Activated CD8-positive, alpha-beta memory T cell treated with anti-CD3 and anti-CD28 coated beads, Interleukin-2, amount 10 ng/mL, durations not matched to agents 7 days and 5 days (primary cell): ENCODE measurements at regions not wholly inside any gene's neighbourhood (a gene's known extent, or its start where the extent isn't known, plus 50 kb on each side); places are given as distances from the start of the nearest gene placed in this dataset.
"Not testable (repeated sequence)": the region's sequence is repeated elsewhere in the genome, so short reads cannot be mapped to it uniquely, and the experiment has no call there.

Source experiments
- ATAC-seq: fragments of 150-1000 bp; cut with Tn5 transposase; one replicate; pipeline ENCODE4 v1.10.0; 2021; ENCODE audit warnings: moderate library complexity
- CTCF ChIA-PET: fragments of 350-600 bp; sonication (Branson Sonifier 250); formaldehyde crosslinking; loops from one replicate; lab custom pipeline; 2021; ENCODE audit warnings: antibody characterized with exemption; lab: Charles Lee
- DNase-seq: peaks from one replicate; pipeline ENCODE4 v3.0.0-alpha.2; 2020
- H3K27ac Mint-ChIP-seq: one replicate; pipeline ENCODE4 v1.8.0; 2021; ENCODE audit warnings: mild to moderate bottlenecking, mixed read lengths
- H3K27me3 Mint-ChIP-seq: one replicate; pipeline ENCODE4 v1.8.0; 2021; ENCODE audit warnings: mixed read lengths
- H3K36me3 Mint-ChIP-seq: one replicate; pipeline ENCODE4 v1.8.0; 2021; ENCODE audit warnings: mild to moderate bottlenecking, mixed read lengths
- H3K4me1 Mint-ChIP-seq: one replicate; pipeline ENCODE4 v1.8.0; 2021; ENCODE audit warnings: mixed read lengths
- H3K4me3 Mint-ChIP-seq: one replicate; pipeline ENCODE4 v1.8.0; 2021; ENCODE audit warnings: mild to moderate bottlenecking, moderate library complexity, mixed read lengths
- H3K9me3 Mint-ChIP-seq: one replicate; pipeline ENCODE4 v1.8.0; 2022; ENCODE audit warnings: low read depth, mixed read lengths

- no peaks in the 10 kb centered on the region for H3K4me1 Mint-ChIP-seq
- H3K4me3 Mint-ChIP-seq: no peak overlapping the region
- peaks cover 15% of the 10 kb centered on the region for H3K27me3 Mint-ChIP-seq
- H3K27ac Mint-ChIP-seq: no peak overlapping the region
- no peaks in the 10 kb centered on the region for H3K36me3 Mint-ChIP-seq
- CTCF ChIA-PET: interaction anchor here (0.7 kb wide), 1 partner anchor 166 kb away, joined by 3 read pairs; no protein-coding TSS in a partner anchor
- DNase-seq (no peak), ATAC-seq (no peak)
- H3K9me3 Mint-ChIP-seq: no peaks in the 10 kb centered on the region
Observed at GRCh38 chr16:87117936-87118335, 199.3 kb downstream of the C16orf95 start.

GRCh38 chr16:87119168-87119567 is 198.0 kb downstream of the C16orf95 start:
- no peaks in the 10 kb centered on the region for H3K36me3 Mint-ChIP-seq
- H3K9me3 Mint-ChIP-seq: no peaks in the 10 kb centered on the region
- no peak overlapping the region for H3K4me3 Mint-ChIP-seq
- CTCF ChIA-PET: no interaction called here
- DNase-seq (no peak), ATAC-seq (no peak)
- H3K27me3 Mint-ChIP-seq: peaks cover 15% of the 10 kb centered on the region
- H3K27ac Mint-ChIP-seq: no peak overlapping the region
- H3K4me1 Mint-ChIP-seq: no peaks in the 10 kb centered on the region

- CTCF ChIA-PET: no interaction called here
- Mint-ChIP-seq H3K27ac (no peak overlapping the region), H3K9me3 (no peaks in the 10 kb centered on the region), H3K36me3 (no peaks in the 10 kb centered on the region), H3K4me1 (no peaks in the 10 kb centered on the region), H3K4me3 (no peak overlapping the region), H3K27me3 (peaks cover 15% of the 10 kb centered on the region)
- ATAC-seq: no peak
- DNase-seq: no peak
Observed at GRCh38 chr16:87119748-87120147, 197.4 kb downstream of the C16orf95 start.

- Mint-ChIP-seq H3K4me3 (no peak overlapping the region), H3K4me1 (no peaks in the 10 kb centered on the region), H3K27me3 (peaks cover 15% of the 10 kb centered on the region), H3K27ac (no peak overlapping the region), H3K9me3 (no peaks in the 10 kb centered on the region), H3K36me3 (no peaks in the 10 kb centered on the region)
- DNase-seq: no peak
- CTCF ChIA-PET: no interaction called here
- ATAC-seq: no peak
Observed at GRCh38 chr16:87121816-87122215, 195.4 kb downstream of the C16orf95 start.

GRCh38 chr16:87123356-87124001 is 193.7 kb downstream of the C16orf95 start:
- CTCF ChIA-PET: no interaction called here
- Mint-ChIP-seq H3K9me3 (no peaks in the 10 kb centered on the region), H3K27ac (no peak overlapping the region), H3K4me1 (no peaks in the 10 kb centered on the region), H3K27me3 (peaks cover 9% of the 10 kb centered on the region), H3K4me3 (no peak overlapping the region), H3K36me3 (no peaks in the 10 kb centered on the region)
- ATAC-seq: no peak
- DNase-seq: no peak

GRCh38 chr16:87124405-87124804 is 192.8 kb downstream of the C16orf95 start:
- H3K4me3 Mint-ChIP-seq, DNase-seq, CTCF ChIA-PET, H3K36me3 Mint-ChIP-seq, H3K9me3 Mint-ChIP-seq, H3K27ac Mint-ChIP-seq, H3K4me1 Mint-ChIP-seq, ATAC-seq, H3K27me3 Mint-ChIP-seq: not testable (repeated sequence)

GRCh38 chr16:87125206-87126155 is 191.7 kb downstream of the C16orf95 start:
- ATAC-seq (no peak), DNase-seq (no peak)
- Mint-ChIP-seq H3K27me3 (no peaks in the 10 kb centered on the region), H3K9me3 (no peaks in the 10 kb centered on the region), H3K4me1 (no peaks in the 10 kb centered on the region), H3K4me3 (no peak overlapping the region), H3K36me3 (no peaks in the 10 kb centered on the region), H3K27ac (no peak overlapping the region)
- CTCF ChIA-PET: no interaction called here

- CTCF ChIA-PET: no interaction called here
- Mint-ChIP-seq H3K4me1 (no peaks in the 10 kb centered on the region), H3K27ac (no peak overlapping the region), H3K4me3 (no peak overlapping the region), H3K9me3 (no peaks in the 10 kb centered on the region), H3K36me3 (no peaks in the 10 kb centered on the region), H3K27me3 (no peaks in the 10 kb centered on the region)
- ATAC-seq (no peak), DNase-seq (no peak)
Observed at GRCh38 chr16:87126403-87127025, 190.7 kb downstream of the C16orf95 start.

- CTCF ChIA-PET: no interaction called here
- DNase-seq (no peak), ATAC-seq (no peak)
- Mint-ChIP-seq H3K27me3 (no peaks in the 10 kb centered on the region), H3K4me1 (no peaks in the 10 kb centered on the region), H3K9me3 (no peaks in the 10 kb centered on the region), H3K27ac (no peak overlapping the region), H3K4me3 (no peak overlapping the region), H3K36me3 (no peaks in the 10 kb centered on the region)
Observed at GRCh38 chr16:87127061-87127765, 190.0 kb downstream of the C16orf95 start.

- no peaks in the 10 kb centered on the region for H3K9me3 Mint-ChIP-seq
- CTCF ChIA-PET: no interaction called here
- no peaks in the 10 kb centered on the region for H3K27me3 Mint-ChIP-seq
- DNase-seq (no peak), ATAC-seq (no peak)
- H3K27ac Mint-ChIP-seq: no peak overlapping the region
- no peaks in the 10 kb centered on the region for H3K36me3 Mint-ChIP-seq
- no peaks in the 10 kb centered on the region for H3K4me1 Mint-ChIP-seq
- H3K4me3 Mint-ChIP-seq: no peak overlapping the region
Observed at GRCh38 chr16:87127766-87128147, 189.4 kb downstream of the C16orf95 start.

GRCh38 chr16:87129771-87130170 is 187.4 kb downstream of the C16orf95 start:
- Mint-ChIP-seq H3K36me3 (no peaks in the 10 kb centered on the region), H3K4me1 (no peaks in the 10 kb centered on the region)
- DNase-seq: no peak

GRCh38 chr16:87131061-87131995 is 185.9 kb downstream of the C16orf95 start:
- CTCF ChIA-PET: no interaction called here
- no peaks in the 10 kb centered on the region for H3K4me1 Mint-ChIP-seq
- no peak for DNase-seq
- no peak for ATAC-seq
- H3K4me3 Mint-ChIP-seq: no peak overlapping the region
- H3K27me3 Mint-ChIP-seq: no peaks in the 10 kb centered on the region
- no peaks in the 10 kb centered on the region for H3K9me3 Mint-ChIP-seq
- H3K36me3 Mint-ChIP-seq: no peaks in the 10 kb centered on the region
- H3K27ac Mint-ChIP-seq: no peak overlapping the region

More at GRCh38 chr16:87129771-87130170, 187.4 kb downstream of the C16orf95 start:
- CTCF ChIA-PET: no interaction called here
- no peak overlapping the region for H3K4me3 Mint-ChIP-seq
- no peak overlapping the region for H3K27ac Mint-ChIP-seq
- no peak for ATAC-seq
- H3K9me3 Mint-ChIP-seq: no peaks in the 10 kb centered on the region
- H3K27me3 Mint-ChIP-seq: no peaks in the 10 kb centered on the region
